ENCODE measurements at regions not wholly inside any gene's neighbourhood (a gene's known extent, or its start where the extent isn't known, plus 50 kb on each side); places are given as distances from the start of the nearest gene placed in this dataset.
A peak's percentile ranks its signal among the peaks of the same experiment; 100 is the strongest.

GRCh38 chr3:135885885-135886284 lies 79.6 kb upstream of the PPP2R3A start:
- Histone ChIP-seq H3K4me3 (no peak overlapping the region), H3K27me3 (no peaks in the 10 kb centered on the region), H3K4me1 (no peaks in the 10 kb centered on the region), H3K27ac (no peak overlapping the region), H3K36me3 (no peaks in the 10 kb centered on the region), H3K9me3 (no peaks in the 10 kb centered on the region)
- 90 to 93% methylated on average over 1 of the region's 1 CpG for WGBS, 2 donors
- intact Hi-C loops (cut with DNase I) = loop anchor here in 1 of 10 donors (5.0 kb wide), 1 partner anchor 1279 kb away; no protein-coding TSS in a partner anchor
- no peak for DNase-seq
- TF ChIP-seq, protein P1, sequence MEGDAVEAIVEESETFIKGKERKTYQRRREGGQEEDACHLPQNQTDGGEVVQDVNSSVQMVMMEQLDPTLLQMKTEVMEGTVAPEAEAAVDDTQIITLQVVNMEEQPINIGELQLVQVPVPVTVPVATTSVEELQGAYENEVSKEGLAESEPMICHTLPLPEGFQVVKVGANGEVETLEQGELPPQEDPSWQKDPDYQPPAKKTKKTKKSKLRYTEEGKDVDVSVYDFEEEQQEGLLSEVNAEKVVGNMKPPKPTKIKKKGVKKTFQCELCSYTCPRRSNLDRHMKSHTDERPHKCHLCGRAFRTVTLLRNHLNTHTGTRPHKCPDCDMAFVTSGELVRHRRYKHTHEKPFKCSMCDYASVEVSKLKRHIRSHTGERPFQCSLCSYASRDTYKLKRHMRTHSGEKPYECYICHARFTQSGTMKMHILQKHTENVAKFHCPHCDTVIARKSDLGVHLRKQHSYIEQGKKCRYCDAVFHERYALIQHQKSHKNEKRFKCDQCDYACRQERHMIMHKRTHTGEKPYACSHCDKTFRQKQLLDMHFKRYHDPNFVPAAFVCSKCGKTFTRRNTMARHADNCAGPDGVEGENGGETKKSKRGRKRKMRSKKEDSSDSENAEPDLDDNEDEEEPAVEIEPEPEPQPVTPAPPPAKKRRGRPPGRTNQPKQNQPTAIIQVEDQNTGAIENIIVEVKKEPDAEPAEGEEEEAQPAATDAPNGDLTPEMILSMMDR (IDR thresholded peaks at IDR 0.05) = no peak
- ATAC-seq = no peak

DNA sequence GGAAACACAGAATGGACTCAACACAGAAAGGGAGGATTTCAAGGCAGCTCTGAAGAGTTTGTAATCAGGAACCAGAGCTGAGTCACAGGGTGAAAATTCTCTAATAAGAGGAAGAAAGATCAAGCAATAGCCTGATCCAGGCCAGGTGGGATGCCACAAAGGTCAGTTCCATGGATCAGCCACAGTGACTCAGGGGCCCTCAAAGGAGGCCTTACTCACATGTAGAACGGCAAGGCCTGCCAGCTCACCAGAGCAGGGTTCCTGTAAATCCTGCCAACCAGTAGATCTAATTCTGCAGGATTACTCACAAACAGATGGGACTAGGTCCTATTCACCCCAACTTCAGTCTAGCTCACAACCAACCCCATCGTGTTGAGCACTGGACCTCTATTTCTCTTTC lies 78.3 kb upstream of the PPP2R3A start:
- ATAC-seq (no peak), DNase-seq (no peak)
- Histone ChIP-seq H3K27me3 (no peaks in the 10 kb centered on the region), H3K9me3 (no peaks in the 10 kb centered on the region), H3K4me3 (no peak overlapping the region), H3K4me1 (no peaks in the 10 kb centered on the region), H3K36me3 (no peaks in the 10 kb centered on the region), H3K27ac (no peak overlapping the region)
- intact Hi-C loops (cut with DNase I) = loop anchor here in 1 of 10 donors (5.0 kb wide), 1 partner anchor 1280 kb away; no protein-coding TSS in a partner anchor
- TF ChIP-seq, protein P1 (IDR thresholded peaks at IDR 0.05) = no peak
- 81 to 82% methylated on average over 2 of the region's 2 CpGs for WGBS, 2 donors

DNA sequence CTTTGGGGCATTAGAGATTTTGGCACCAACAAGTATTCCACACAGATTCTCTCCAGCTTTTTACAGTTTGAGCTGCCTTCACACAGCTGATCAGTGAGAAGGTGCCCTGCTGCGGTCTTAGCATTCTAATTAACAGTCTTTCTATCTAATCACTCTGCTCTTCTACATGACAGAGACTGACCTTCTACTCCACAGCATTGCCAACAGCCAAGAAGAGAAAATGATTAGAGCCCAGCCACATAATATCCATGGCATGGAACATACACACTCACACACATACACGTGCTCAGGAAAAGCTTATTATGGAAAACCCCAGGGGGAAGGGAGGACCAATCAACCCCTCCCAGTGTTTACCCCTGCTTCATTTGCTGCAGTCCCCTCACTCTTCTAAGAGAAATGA lies 76.1 kb upstream of the PPP2R3A start:
- no peaks in the 10 kb centered on the region for H3K9me3 ChIP-seq
- TF ChIP-seq, protein P1 (IDR thresholded peaks at IDR 0.05) = no peak
- no peak overlapping the region for H3K27ac ChIP-seq
- DNase-seq (no peak), ATAC-seq (peak in 1 of 8 donors; percentile 35)
- H3K4me3 ChIP-seq = no peak overlapping the region
- no peaks in the 10 kb centered on the region for H3K27me3 ChIP-seq
- intact Hi-C loops (cut with DNase I) = loop anchor here in 1 of 10 donors (5.0 kb wide), 1 partner anchor 1282 kb away; no protein-coding TSS in a partner anchor
- WGBS, 2 donors = 15 to 18% methylated on average over 2 of the region's 2 CpGs
- no peaks in the 10 kb centered on the region for H3K4me1 ChIP-seq
- no peaks in the 10 kb centered on the region for H3K36me3 ChIP-seq

DNA sequence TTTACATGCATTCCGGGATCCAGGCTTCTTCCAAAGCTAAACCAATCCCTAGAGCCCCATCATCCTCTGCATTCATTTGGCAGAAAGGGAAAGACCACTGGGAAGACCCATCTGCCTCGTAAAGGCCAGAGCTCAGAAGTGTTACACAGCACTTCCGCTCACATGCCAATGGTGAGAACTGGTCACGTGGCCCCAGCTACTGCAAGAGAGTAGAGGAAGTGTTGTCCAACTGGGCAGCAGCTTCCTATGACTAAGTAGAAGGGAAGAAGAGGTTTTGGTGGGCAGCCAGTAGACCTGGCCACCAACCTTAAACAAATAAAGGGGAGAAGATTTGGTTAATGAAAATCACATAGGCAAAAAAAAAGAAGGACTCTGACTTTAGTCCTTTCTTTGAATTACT lies 74.4 kb upstream of the PPP2R3A start:
- Histone ChIP-seq H3K27ac (no peak overlapping the region), H3K4me3 (no peak overlapping the region), H3K4me1 (no peaks in the 10 kb centered on the region), H3K36me3 (no peaks in the 10 kb centered on the region), H3K9me3 (no peaks in the 10 kb centered on the region), H3K27me3 (no peaks in the 10 kb centered on the region)
- TF ChIP-seq, protein P1 (IDR thresholded peaks at IDR 0.05) = no peak
- 71 to 82% methylated on average over 4 of the region's 4 CpGs for WGBS, 2 donors
- no peak for DNase-seq
- ATAC-seq = no peak
- intact Hi-C loops (cut with DNase I) = loop anchor here in 5 of 10 donors (5.0 to 10.0 kb wide), 4 partner anchors 389 to 1289 kb away; no protein-coding TSS in a partner anchor
